B cell (primary cell): ENCODE measurements at regions not wholly inside any gene's neighbourhood (a gene's known extent, or its start where the extent isn't known, plus 50 kb on each side); places are given as distances from the start of the nearest gene placed in this dataset.

ENCODE experiments used
- CTCF ChIP-seq: fragments of 200-600 bp; IDR thresholded peaks from one replicate; pipeline ENCODE4 v1.8.0; 2022; ENCODE audit warnings: antibody characterized with exemption, mild to moderate bottlenecking
- EZH2 ChIP-seq: IDR thresholded peaks from 2 replicates; pipeline ENCODE4 v1.6.1; 2012; ENCODE audit warnings: borderline replicate concordance, low read depth, mild to moderate bottlenecking, moderate library complexity, low read length; ENCODE audit not compliant: insufficient read depth, poor library complexity, severe bottlenecking

GRCh38 chr2:5538313-5538712 lies 153.9 kb upstream of the SOX11 start:
- TF ChIP-seq CTCF (no peak), EZH2 (no peak)
